ENCODE measurements at regions not wholly inside any gene's neighbourhood (a gene's known extent, or its start where the extent isn't known, plus 50 kb on each side); places are given as distances from the start of the nearest gene placed in this dataset.

GRCh38 chr3:10632741-10633140, 127.4 kb upstream of the ATP2B2 start:
- Histone ChIP-seq H4K20me1 (replicated peaks; ENCODE audit: insufficient read depth) (no peaks in the 10 kb centered on the region), H3K4me1 (ENCODE audit: insufficient read depth) (peaks cover 7% of the 10 kb centered on the region; the same call in 1 of the 2 replicates), H3K79me2 (replicated peaks; ENCODE audit: insufficient read depth) (no peaks in the 10 kb centered on the region), H3K27me3 (ENCODE audit: insufficient read depth) (no peaks in the 10 kb centered on the region), H3K4me2 (no peak overlapping the region), H3K9me2 (ENCODE audit: insufficient read depth) (peaks cover 7% of the 10 kb centered on the region; the same call in 1 of the 2 replicates), H2AFZ (no peak overlapping the region), H3K36me3 (ENCODE audit: insufficient read depth) (no peaks in the 10 kb centered on the region), H3K4me3 (no peak overlapping the region), H3K27ac (ENCODE audit: low read depth) (no peak overlapping the region), H3F3A (replicated peaks; ENCODE audit: low read depth) (no peaks in the 10 kb centered on the region)
- Mint-ChIP-seq H3K4me3 (no peak overlapping the region), H3K36me3 (ENCODE audit: low read depth) (no peaks in the 10 kb centered on the region), H3K27me3 (ENCODE audit: insufficient read depth, low read depth, poor library complexity) (peaks cover 8% of the 10 kb centered on the region), H3K27ac (no peak overlapping the region), H3K4me1 (peaks cover 11% of the 10 kb centered on the region), H3K9me3 (peaks cover 8% of the 10 kb centered on the region)
- no peak for DNase-seq (ENCODE audit: low spot score)
- no peak for ATAC-seq
- TF ChIP-seq, protein P1, sequence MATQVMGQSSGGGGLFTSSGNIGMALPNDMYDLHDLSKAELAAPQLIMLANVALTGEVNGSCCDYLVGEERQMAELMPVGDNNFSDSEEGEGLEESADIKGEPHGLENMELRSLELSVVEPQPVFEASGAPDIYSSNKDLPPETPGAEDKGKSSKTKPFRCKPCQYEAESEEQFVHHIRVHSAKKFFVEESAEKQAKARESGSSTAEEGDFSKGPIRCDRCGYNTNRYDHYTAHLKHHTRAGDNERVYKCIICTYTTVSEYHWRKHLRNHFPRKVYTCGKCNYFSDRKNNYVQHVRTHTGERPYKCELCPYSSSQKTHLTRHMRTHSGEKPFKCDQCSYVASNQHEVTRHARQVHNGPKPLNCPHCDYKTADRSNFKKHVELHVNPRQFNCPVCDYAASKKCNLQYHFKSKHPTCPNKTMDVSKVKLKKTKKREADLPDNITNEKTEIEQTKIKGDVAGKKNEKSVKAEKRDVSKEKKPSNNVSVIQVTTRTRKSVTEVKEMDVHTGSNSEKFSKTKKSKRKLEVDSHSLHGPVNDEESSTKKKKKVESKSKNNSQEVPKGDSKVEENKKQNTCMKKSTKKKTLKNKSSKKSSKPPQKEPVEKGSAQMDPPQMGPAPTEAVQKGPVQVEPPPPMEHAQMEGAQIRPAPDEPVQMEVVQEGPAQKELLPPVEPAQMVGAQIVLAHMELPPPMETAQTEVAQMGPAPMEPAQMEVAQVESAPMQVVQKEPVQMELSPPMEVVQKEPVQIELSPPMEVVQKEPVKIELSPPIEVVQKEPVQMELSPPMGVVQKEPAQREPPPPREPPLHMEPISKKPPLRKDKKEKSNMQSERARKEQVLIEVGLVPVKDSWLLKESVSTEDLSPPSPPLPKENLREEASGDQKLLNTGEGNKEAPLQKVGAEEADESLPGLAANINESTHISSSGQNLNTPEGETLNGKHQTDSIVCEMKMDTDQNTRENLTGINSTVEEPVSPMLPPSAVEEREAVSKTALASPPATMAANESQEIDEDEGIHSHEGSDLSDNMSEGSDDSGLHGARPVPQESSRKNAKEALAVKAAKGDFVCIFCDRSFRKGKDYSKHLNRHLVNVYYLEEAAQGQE (IDR thresholded peaks at IDR 0.05; ENCODE audit: unreplicated experiment), result no peak
- TF ChIP-seq ZNF331 (CRISPR knock-in tag; IDR thresholded peaks at IDR 0.05; ENCODE audit: low read depth) (no peak), CREB1 (CRISPR knock-in tag; IDR thresholded peaks at IDR 0.05; ENCODE audit: low read depth) (no peak), ZNF462 (CRISPR knock-in tag; IDR thresholded peaks at IDR 0.05) (no peak), STAT1 (IDR thresholded peaks at IDR 0.05; ENCODE audit: unreplicated experiment) (no peak), EZH2 (IDR thresholded peaks at IDR 0.05; ENCODE audit: low read depth, unreplicated experiment) (no peak), EZH2phosphoT487 (IDR thresholded peaks at IDR 0.05; ENCODE audit: unreplicated experiment) (no peak), JUNB (IDR thresholded peaks at IDR 0.05; ENCODE audit: unreplicated experiment) (no peak)
- TF ChIP-seq, protein P2, sequence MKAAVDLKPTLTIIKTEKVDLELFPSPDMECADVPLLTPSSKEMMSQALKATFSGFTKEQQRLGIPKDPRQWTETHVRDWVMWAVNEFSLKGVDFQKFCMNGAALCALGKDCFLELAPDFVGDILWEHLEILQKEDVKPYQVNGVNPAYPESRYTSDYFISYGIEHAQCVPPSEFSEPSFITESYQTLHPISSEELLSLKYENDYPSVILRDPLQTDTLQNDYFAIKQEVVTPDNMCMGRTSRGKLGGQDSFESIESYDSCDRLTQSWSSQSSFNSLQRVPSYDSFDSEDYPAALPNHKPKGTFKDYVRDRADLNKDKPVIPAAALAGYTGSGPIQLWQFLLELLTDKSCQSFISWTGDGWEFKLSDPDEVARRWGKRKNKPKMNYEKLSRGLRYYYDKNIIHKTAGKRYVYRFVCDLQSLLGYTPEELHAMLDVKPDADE (IDR thresholded peaks at IDR 0.05), result no peak
